CD14-positive monocyte (primary cell): ENCODE measurements at regions not wholly inside any gene's neighbourhood (a gene's known extent, or its start where the extent isn't known, plus 50 kb on each side); places are given as distances from the start of the nearest gene placed in this dataset.

ENCODE experiments used
- DNase-seq, 3 donors: peaks; one replicate each; pipeline ENCODE4 v3.0.0-alpha.2; 2011 to 2022
- H2AFZ ChIP-seq: 2 replicates; pipeline ENCODE4 v1.6.0; 2012; ENCODE audit warnings: mild to moderate bottlenecking, low read depth, low read length, inconsistent platforms; ENCODE audit not compliant: insufficient read depth, poor library complexity, severe bottlenecking
- H3K27ac ChIP-seq, 2 donors: 1 replicate in 1 of 2; 2 replicates in 1 of 2; pipeline ENCODE4 v1.5.1; 2012 to 2013; ENCODE audit warnings: low read length in 2 of 2, control low read depth in 1 of 2, inconsistent platforms in 1 of 2, low read depth in 1 of 2, mild to moderate bottlenecking in 1 of 2
- H3K27me3 ChIP-seq, 2 donors: one replicate each; pipeline versions ENCODE4 v1.6.0 to v1.6.1; 2011 to 2013; ENCODE audit warnings: low read length in 2 of 2; ENCODE audit not compliant: control insufficient read depth in 2 of 2, insufficient read depth in 2 of 2
- H3K36me3 ChIP-seq, 2 donors: replicated peaks in 1 of 2; 1 replicate in 1 of 2; 2 replicates in 1 of 2; pipeline versions ENCODE4 v1.5.1 to v1.6.1; 2012 to 2013; ENCODE audit warnings: low read length in 2 of 2, control low read depth in 1 of 2, inconsistent platforms in 1 of 2, mild to moderate bottlenecking in 1 of 2; ENCODE audit not compliant: insufficient read depth in 2 of 2, control insufficient read depth in 1 of 2
- H3K4me1 ChIP-seq, 2 donors: 1 replicate in 1 of 2; 2 replicates in 1 of 2; pipeline versions ENCODE4 v1.5.1 to v1.6.1; 2012 to 2013; ENCODE audit warnings: low read length in 2 of 2, control low read depth in 1 of 2, inconsistent platforms in 1 of 2, mild to moderate bottlenecking in 1 of 2, moderate library complexity in 1 of 2; ENCODE audit not compliant: insufficient read depth in 2 of 2, control insufficient read depth in 1 of 2
- H3K4me2 ChIP-seq: replicated peaks from 2 replicates; pipeline ENCODE3; 2012; ENCODE audit warnings: low read length, moderate library complexity, mild to moderate bottlenecking; ENCODE audit not compliant: poor library complexity, severe bottlenecking; ENCODE audit errors: extremely low read depth
- H3K4me3 ChIP-seq, 3 experiments: fragments of 200-600 bp in 1 of 3; sonication (generic) in 1 of 3; replicated peaks in 1 of 3; 1 replicate in 2 of 3; 2 replicates in 1 of 3; pipeline ENCODE4 v1.5.1; 2011 to 2013; ENCODE audit warnings: low read length in 3 of 3, mild to moderate bottlenecking in 3 of 3, control low read depth in 2 of 3, low read depth in 2 of 3, inconsistent platforms in 1 of 3, moderate library complexity in 1 of 3
- H3K79me2 ChIP-seq: 2 replicates; pipeline ENCODE4 v1.6.0; 2012; ENCODE audit warnings: mild to moderate bottlenecking, control low read depth, inconsistent platforms, low read length, moderate library complexity; ENCODE audit not compliant: insufficient read depth
- H3K9ac ChIP-seq: 2 replicates; pipeline ENCODE4 v1.6.0; 2017; ENCODE audit warnings: low read length, mild to moderate bottlenecking; ENCODE audit not compliant: insufficient read depth, poor library complexity, severe bottlenecking
- H3K9me3 ChIP-seq, 2 donors: replicated peaks in 1 of 2; 1 replicate in 1 of 2; 2 replicates in 1 of 2; pipeline versions ENCODE4 v1.5.1 to v1.6.1; 2012 to 2013; ENCODE audit warnings: low read length in 2 of 2, control low read depth in 1 of 2; ENCODE audit not compliant: control insufficient read depth in 1 of 2, insufficient read depth in 1 of 2
- H4K20me1 ChIP-seq: 2 replicates; pipeline ENCODE4 v1.6.0; 2012; ENCODE audit warnings: mild to moderate bottlenecking, low read length, control low read depth, moderate library complexity; ENCODE audit not compliant: insufficient read depth
- H3K27ac Mint-ChIP-seq, 7 donors: one replicate each; pipeline ENCODE4 v1.8.0; 2020; ENCODE audit warnings: mild to moderate bottlenecking in 7 of 7, mixed read lengths in 7 of 7, moderate library complexity in 6 of 7, inconsistent platforms in 2 of 7
- H3K27me3 Mint-ChIP-seq, 3 donors: one replicate each; pipeline ENCODE4 v1.8.0; 2021 to 2022; ENCODE audit warnings: low read depth in 3 of 3, mild to moderate bottlenecking in 3 of 3, mixed read lengths in 3 of 3, moderate library complexity in 3 of 3, inconsistent platforms in 1 of 3
- H3K36me3 Mint-ChIP-seq, 2 donors: one replicate each; pipeline ENCODE4 v1.8.0; 2020; ENCODE audit warnings: mixed read lengths in 2 of 2, inconsistent platforms in 1 of 2, mild to moderate bottlenecking in 1 of 2
- H3K4me1 Mint-ChIP-seq: one replicate; pipeline ENCODE4 v1.8.0; 2020; ENCODE audit warnings: mild to moderate bottlenecking, mixed read lengths
- H3K4me3 Mint-ChIP-seq, 2 donors: one replicate each; pipeline ENCODE4 v1.8.0; 2020; ENCODE audit warnings: mild to moderate bottlenecking in 2 of 2, mixed read lengths in 2 of 2, moderate library complexity in 1 of 2
- H3K9me3 Mint-ChIP-seq, 7 donors: one replicate each; pipeline ENCODE4 v1.8.0; 2020 to 2022; ENCODE audit warnings: mixed read lengths in 7 of 7, mild to moderate bottlenecking in 6 of 7, moderate library complexity in 6 of 7, inconsistent platforms in 2 of 7
- CTCF ChIP-seq: fragments of 200-600 bp; IDR thresholded peaks from one replicate; pipeline ENCODE4 v1.8.0; 2022; ENCODE audit warnings: antibody characterized with exemption, mild to moderate bottlenecking
- WGBS: methylation state at CpG from one replicate; pipeline ENCODE4 v1.1.5; 2013; ENCODE audit warnings: missing lambda C conversion rate; ENCODE audit not compliant: insufficient coverage; 5-methylcytosine and 5-hydroxymethylcytosine counted together
- intact Hi-C, 2 donors: fragments of 100-400 bp; cut with micrococcal nuclease; formaldehyde crosslinking; loops; one replicate each; pipeline versions ENCODE4 v1.15.0 to v1.15.1; 2023

- Mint-ChIP-seq H3K4me3 (peak overlapping the region in 1 of 2 donors; percentile 68), H3K36me3 (peaks cover 15 to 20% of the 10 kb centered on the region in 2 donors), H3K27ac (peak overlapping the region in 3 of 7 donors; percentile 11 to 74 (median 65)), H3K9me3 (peaks cover 0 to 8% (median 2%) of the 10 kb centered on the region in 7 donors), H3K4me1 (peaks cover 17% of the 10 kb centered on the region), H3K27me3 (peaks cover 0 to 3% (median 0%) of the 10 kb centered on the region in 3 donors)
- Histone ChIP-seq H3K9ac (no peak overlapping the region), H3K27ac (peak overlapping the region in 1 of 2 donors; percentile 16), H4K20me1 (peaks cover 16% of the 10 kb centered on the region), H3K9me3 (peaks cover 5 to 6% of the 10 kb centered on the region in 2 donors), H3K4me1 (peaks cover 13 to 15% of the 10 kb centered on the region in 2 donors), H3K4me2 (no peak overlapping the region), H3K27me3 (no peaks in the 10 kb centered on the region), H3K79me2 (no peaks in the 10 kb centered on the region), H2AFZ (no peak overlapping the region), H3K36me3 (no peaks in the 10 kb centered on the region), H3K4me3 (no peak overlapping the region)
- WGBS, result 87% methylated on average over 25 of the region's 31 CpGs
- intact Hi-C loops, result no loop called here
- no peak for TF ChIP-seq CTCF
- DNase-seq, result no peak
Observed at GRCh38 chr22:49574881-49575702, 252.6 kb downstream of the BRD1 start.

DNA sequence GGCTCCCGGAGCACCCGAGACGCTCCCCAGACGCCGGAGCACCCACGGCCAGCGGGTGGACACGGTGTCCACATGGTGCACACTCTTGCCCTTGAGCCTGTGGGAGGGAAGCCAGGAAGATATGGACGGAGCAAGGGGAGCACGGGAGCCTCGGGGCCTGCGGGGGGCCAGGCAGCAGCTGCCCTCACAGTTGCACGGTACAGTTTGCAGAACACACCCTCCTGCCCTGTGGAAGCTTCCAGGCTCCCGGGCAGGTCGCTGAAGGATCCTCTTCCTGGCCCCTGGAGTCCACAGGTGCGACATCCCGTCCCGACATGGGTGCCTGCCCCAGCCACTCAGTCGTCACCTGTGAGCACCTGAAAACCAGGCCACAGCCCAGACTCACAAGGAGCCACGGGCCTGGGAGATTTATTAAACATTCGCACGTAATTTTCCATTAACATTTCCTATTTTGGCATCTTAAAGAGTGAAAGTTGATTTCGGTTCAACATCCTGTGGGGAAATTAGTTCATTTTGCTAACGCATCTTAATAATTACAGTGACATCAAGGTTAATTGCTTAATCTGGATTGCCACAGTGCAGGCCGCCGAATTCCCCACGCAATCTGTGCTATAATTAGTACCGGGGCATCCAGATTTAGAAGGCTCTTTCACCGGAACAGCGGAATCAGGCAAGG lies 253.3 kb downstream of the BRD1 start:
- peak overlapping the region in 3 of 7 donors; percentile 11 to 74 (median 65) for H3K27ac Mint-ChIP-seq
- H3K27me3 Mint-ChIP-seq, result peaks cover 0 to 3% (median 0%) of the 10 kb centered on the region in 3 donors
- Histone ChIP-seq H3K9me3 (peaks cover 0 to 2% of the 10 kb centered on the region in 2 donors), H3K79me2 (no peaks in the 10 kb centered on the region), H4K20me1 (peaks cover 16% of the 10 kb centered on the region), H3K4me1 (peaks cover 13 to 15% of the 10 kb centered on the region in 2 donors), H3K36me3 (no peaks in the 10 kb centered on the region), H2AFZ (no peak overlapping the region), H3K27me3 (no peaks in the 10 kb centered on the region), H3K27ac (peak overlapping the region in 1 of 2 donors; percentile 16), H3K9ac (peak overlapping the region; percentile 4), H3K4me2 (no peak overlapping the region), H3K4me3 (no peak overlapping the region)
- H3K4me1 Mint-ChIP-seq, result peaks cover 17% of the 10 kb centered on the region
- 77% methylated on average over 24 of the region's 30 CpGs for WGBS
- TF ChIP-seq CTCF, result no peak
- peak overlapping the region in 1 of 2 donors; percentile 68 for H3K4me3 Mint-ChIP-seq
- intact Hi-C loops, result no loop called here
- H3K9me3 Mint-ChIP-seq, result peaks cover 0 to 5% (median 1%) of the 10 kb centered on the region in 7 donors
- no peak for DNase-seq
- H3K36me3 Mint-ChIP-seq, result peaks cover 17 to 21% of the 10 kb centered on the region in 2 donors
